Erythroblast (primary cell): ENCODE measurements at regions not wholly inside any gene's neighbourhood (a gene's known extent, or its start where the extent isn't known, plus 50 kb on each side); places are given as distances from the start of the nearest gene placed in this dataset.

Source experiments
- DNase-seq, 2 experiments: peaks; one replicate each; lab custom pipeline; 2025; lab: John Stamatoyannopoulos, UW
- GATA1 ChIP-seq: IDR thresholded peaks from 2 replicates; pipeline ENCODE4 v1.6.1; 2011; ENCODE audit warnings: low read depth, mild to moderate bottlenecking, control low read depth, low read length, moderate library complexity
- POLR2A ChIP-seq: IDR thresholded peaks from 2 replicates; pipeline ENCODE4 v1.6.1; 2011; ENCODE audit warnings: mild to moderate bottlenecking, low read length

- DNase-seq, result no peak
- TF ChIP-seq POLR2A, result no peak
- TF ChIP-seq GATA1, result no peak
These were observed 218.1 kb upstream of the SOX4 start for GRCh38 chr6:21375151-21376116.

- DNase-seq, result no peak
- no peak for TF ChIP-seq GATA1
- no peak for TF ChIP-seq POLR2A
These were observed 216.2 kb upstream of the SOX4 start for GRCh38 chr6:21377356-21377755.

- no peak for DNase-seq
- TF ChIP-seq POLR2A (no peak), GATA1 (no peak)
These were observed 212.1 kb upstream of the SOX4 start for GRCh38 chr6:21381331-21381963.

GRCh38 chr6:21382821-21383449 is 210.6 kb upstream of the SOX4 start:
- no peak for TF ChIP-seq POLR2A
- TF ChIP-seq GATA1, result no peak
- no peak for DNase-seq

GRCh38 chr6:21383450-21384085 is 210.0 kb upstream of the SOX4 start:
- TF ChIP-seq GATA1 (no peak), POLR2A (no peak)
- no peak for DNase-seq

DNA sequence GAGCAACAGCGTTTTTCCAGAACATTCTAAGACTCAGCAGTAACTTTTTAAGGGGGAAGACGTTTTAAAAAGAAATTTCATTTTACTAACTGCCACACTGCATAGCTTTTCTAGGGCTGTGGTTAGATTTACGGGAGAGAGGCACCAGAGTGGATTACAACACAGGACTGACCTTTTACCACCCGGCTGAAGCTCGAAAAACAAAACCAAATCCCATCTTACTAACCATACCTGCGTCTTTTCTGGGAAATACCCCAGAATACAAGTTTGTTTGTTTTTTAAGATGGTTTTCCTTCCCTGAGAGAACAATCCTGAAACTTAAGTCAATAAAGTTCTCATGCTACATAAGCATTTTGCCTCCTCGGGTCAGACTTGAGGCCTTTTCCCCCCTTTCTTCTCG is 209.3 kb upstream of the SOX4 start:
- no peak for DNase-seq
- TF ChIP-seq GATA1 (no peak), POLR2A (no peak)

DNA sequence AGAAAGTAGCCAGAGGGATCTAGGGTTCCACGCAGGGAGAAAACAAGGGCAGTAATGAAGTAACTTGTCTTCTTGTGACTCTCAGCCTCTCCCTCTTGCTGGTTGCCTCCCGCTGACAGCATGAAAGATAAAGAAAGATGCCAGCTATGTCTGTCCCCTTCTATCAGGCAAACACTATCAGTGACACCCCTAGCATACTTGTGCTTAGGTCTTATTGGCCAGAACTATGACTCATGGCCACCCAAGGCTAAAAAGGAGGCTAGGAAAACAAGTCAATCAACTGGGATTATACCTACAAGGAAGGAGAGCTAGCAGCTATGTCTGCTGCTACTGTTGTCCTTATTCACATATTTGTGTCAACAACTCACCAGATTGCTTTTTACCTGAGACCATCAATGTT is 206.8 kb upstream of the SOX4 start:
- DNase-seq, result peak; percentile 5 to 9

GRCh38 chr6:21390532-21391213 is 202.9 kb upstream of the SOX4 start:
- DNase-seq, result no peak
- TF ChIP-seq GATA1 (no peak), POLR2A (no peak)

More for the DNA sequence above, 206.8 kb upstream of the SOX4 start:
- TF ChIP-seq POLR2A (no peak), GATA1 (no peak)

- DNase-seq, result no peak
- no peak for TF ChIP-seq POLR2A
- no peak for TF ChIP-seq GATA1
These were observed 201.4 kb upstream of the SOX4 start for GRCh38 chr6:21392177-21392576.

GRCh38 chr6:21393441-21394165 is 199.9 kb upstream of the SOX4 start:
- DNase-seq, result no peak
- no peak for TF ChIP-seq POLR2A

GRCh38 chr6:21395121-21395520 is 198.4 kb upstream of the SOX4 start:
- DNase-seq, result no peak
- TF ChIP-seq POLR2A (no peak), GATA1 (no peak)

DNA sequence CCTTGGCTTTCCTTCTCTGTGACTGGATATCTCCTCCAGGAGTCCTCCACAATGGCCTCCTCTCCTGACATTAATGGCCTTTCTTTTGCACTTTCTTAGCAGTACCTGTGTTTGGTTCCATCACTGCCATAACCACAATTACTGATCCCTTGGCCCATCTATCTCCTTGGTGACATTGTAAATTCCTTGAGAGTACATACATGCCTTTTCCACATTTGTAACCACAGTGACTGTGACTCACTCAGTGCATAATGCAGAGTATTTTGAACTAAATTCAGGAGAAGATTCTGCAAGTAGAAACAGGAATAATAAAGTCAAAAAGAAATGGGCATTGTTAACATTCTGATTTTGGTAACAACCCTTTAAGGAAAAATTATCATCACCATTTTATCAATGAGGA is 197.2 kb upstream of the SOX4 start:
- no peak for DNase-seq
- TF ChIP-seq GATA1 (no peak), POLR2A (no peak)
